OCI-LY7 (cell line): ENCODE measurements at regions not wholly inside any gene's neighbourhood (a gene's known extent, or its start where the extent isn't known, plus 50 kb on each side); places are given as distances from the start of the nearest gene placed in this dataset.

ENCODE experiments used
- EZH2phosphoT487 ChIP-seq: fragments of 200-600 bp; sonication (generic); IDR thresholded peaks from 2 replicates; pipeline ENCODE4 v1.6.1; 2018; ENCODE audit warnings: low read depth, borderline replicate concordance, mild to moderate bottlenecking, mixed run types, antibody characterized with exemption, low read length, moderate library complexity, mixed read lengths
- TF ChIP-seq, protein P1 (sequence below): fragments of 200-600 bp; sonication (generic); conservative IDR thresholded peaks from 2 replicates; pipeline ENCODE4 v1.5.1; 2014; ENCODE audit warnings: mild to moderate bottlenecking, antibody characterized with exemption, low read length, moderate library complexity, mixed read lengths

DNA sequence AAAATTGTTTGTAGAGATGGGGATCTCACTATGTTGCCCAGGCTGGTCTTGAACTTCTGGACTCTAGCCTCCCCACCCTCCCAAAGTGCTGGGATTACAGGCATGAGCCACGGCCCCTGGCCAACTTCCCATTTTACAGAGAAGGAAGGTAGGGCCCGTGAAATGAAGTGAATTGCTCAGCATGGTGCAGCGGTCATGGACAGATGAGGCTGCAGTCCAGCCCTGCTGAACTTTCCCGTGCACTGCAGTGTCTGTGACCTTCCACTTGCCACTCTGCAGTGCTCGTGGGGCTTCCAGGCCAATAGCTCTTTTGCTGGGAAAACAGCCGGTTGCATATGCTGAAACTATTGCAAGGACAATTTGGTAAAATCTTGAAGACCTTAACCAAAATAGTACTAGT is 454.4 kb upstream of the FAT1 start:
- TF ChIP-seq, protein P1, sequence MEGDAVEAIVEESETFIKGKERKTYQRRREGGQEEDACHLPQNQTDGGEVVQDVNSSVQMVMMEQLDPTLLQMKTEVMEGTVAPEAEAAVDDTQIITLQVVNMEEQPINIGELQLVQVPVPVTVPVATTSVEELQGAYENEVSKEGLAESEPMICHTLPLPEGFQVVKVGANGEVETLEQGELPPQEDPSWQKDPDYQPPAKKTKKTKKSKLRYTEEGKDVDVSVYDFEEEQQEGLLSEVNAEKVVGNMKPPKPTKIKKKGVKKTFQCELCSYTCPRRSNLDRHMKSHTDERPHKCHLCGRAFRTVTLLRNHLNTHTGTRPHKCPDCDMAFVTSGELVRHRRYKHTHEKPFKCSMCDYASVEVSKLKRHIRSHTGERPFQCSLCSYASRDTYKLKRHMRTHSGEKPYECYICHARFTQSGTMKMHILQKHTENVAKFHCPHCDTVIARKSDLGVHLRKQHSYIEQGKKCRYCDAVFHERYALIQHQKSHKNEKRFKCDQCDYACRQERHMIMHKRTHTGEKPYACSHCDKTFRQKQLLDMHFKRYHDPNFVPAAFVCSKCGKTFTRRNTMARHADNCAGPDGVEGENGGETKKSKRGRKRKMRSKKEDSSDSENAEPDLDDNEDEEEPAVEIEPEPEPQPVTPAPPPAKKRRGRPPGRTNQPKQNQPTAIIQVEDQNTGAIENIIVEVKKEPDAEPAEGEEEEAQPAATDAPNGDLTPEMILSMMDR, result no peak
- TF ChIP-seq EZH2phosphoT487, result no peak
